Activated CD4-positive, alpha-beta T cell treated with anti-CD3 and anti-CD28 coated beads, Interleukin-2, amount 10 ng/mL, durations not matched to agents 24 days and 14 days (primary cell): ENCODE measurements at regions not wholly inside any gene's neighbourhood (a gene's known extent, or its start where the extent isn't known, plus 50 kb on each side); places are given as distances from the start of the nearest gene placed in this dataset.

Experiments
- DNase-seq: peaks from one replicate; pipeline ENCODE4 v3.0.0; 2022
- H3K27ac Mint-ChIP-seq: one replicate; pipeline ENCODE4 v1.8.0; 2022; ENCODE audit warnings: mild to moderate bottlenecking, mixed read lengths
- H3K27me3 Mint-ChIP-seq: one replicate; pipeline ENCODE4 v1.8.0; 2022; ENCODE audit warnings: mixed read lengths
- H3K36me3 Mint-ChIP-seq: one replicate; pipeline ENCODE4 v1.8.0; 2022; ENCODE audit warnings: low read depth, mild to moderate bottlenecking, mixed read lengths
- H3K4me1 Mint-ChIP-seq: one replicate; pipeline ENCODE4 v1.8.0; 2021; ENCODE audit warnings: mixed read lengths
- H3K4me3 Mint-ChIP-seq: one replicate; pipeline ENCODE4 v1.8.0; 2022; ENCODE audit warnings: mild to moderate bottlenecking, moderate library complexity, mixed read lengths
- H3K9me3 Mint-ChIP-seq: one replicate; pipeline ENCODE4 v1.8.0; 2021; ENCODE audit warnings: mixed read lengths
- intact Hi-C: fragments of 100-400 bp; cut with micrococcal nuclease; formaldehyde crosslinking; loops from one replicate; pipeline ENCODE4 v1.15.1; 2023

DNA sequence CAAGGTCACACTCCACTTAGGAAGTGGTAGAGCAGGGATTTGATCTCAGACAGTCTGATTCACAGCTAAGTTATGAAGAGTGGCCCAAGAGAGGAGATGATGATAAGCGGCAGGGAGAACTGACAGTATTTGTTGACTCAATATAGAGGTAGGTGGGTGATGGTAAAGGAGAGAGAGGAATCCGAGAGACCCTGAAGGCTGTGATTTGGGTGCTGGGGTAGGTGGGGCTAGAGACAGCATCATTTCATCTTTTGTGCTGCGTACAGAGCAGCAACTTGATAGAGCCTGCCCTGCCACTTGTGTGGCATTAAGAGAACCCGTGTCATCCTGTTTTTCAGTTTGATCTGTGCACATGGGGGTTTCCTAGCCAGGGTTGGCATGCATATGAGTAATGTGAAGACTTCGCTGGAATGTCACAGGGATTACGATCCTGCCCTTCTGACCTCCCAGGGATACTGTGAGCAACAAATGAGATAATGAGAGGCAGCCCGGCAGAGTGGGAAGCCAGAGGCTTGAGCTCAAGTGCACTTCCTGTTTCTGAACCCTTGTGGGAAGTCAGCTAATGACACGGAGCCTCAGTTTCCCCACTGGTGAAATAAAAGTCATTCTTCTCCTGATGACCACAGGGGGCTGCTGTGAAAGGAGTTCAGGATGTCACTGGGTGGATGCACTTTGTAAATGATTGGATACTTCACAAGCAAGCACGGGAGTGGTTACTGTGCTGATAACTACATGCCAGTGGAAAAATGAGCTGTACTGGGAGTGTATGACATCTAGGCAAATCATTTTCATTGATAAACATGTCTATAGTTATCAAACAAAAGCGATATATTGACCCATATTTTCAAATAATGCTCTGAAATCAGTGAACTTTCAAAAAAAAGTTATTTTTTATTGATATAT is 59.5 kb upstream of the IGF1 start:
- no peaks in the 10 kb centered on the region for H3K36me3 Mint-ChIP-seq
- no peaks in the 10 kb centered on the region for H3K27me3 Mint-ChIP-seq
- intact Hi-C loops, result loop anchor here (10.0 kb wide), 1 partner anchor 445 kb away; no protein-coding TSS in a partner anchor
- DNase-seq, result no peak
- no peaks in the 10 kb centered on the region for H3K4me1 Mint-ChIP-seq
- no peaks in the 10 kb centered on the region for H3K9me3 Mint-ChIP-seq
- no peak overlapping the region for H3K4me3 Mint-ChIP-seq
- no peak overlapping the region for H3K27ac Mint-ChIP-seq

DNA sequence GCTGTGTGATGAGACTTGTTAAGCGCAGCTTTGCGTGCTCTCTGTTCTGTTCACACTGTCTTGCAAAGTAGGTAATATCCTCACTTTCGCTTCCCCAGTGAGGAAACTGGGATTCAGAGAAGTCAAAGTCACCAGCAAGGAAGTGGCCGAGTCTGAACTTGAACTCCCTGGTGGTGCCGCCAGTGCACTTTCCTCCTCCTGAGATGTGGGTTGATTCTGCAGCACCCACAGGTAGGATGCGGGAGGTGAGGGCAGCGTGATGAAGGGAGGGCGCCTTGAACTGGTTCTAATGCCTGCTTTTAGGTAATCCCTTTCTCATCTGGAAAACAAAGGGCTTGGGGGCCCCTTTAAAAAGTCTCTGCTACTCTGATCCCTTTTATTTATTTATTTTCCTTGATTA is 54.9 kb upstream of the IGF1 start:
- H3K4me1 Mint-ChIP-seq, result no peaks in the 10 kb centered on the region
- H3K9me3 Mint-ChIP-seq, result no peaks in the 10 kb centered on the region
- no peaks in the 10 kb centered on the region for H3K36me3 Mint-ChIP-seq
- H3K27ac Mint-ChIP-seq, result no peak overlapping the region
- H3K27me3 Mint-ChIP-seq, result peaks cover 3% of the 10 kb centered on the region
- DNase-seq, result no peak
- H3K4me3 Mint-ChIP-seq, result no peak overlapping the region
- intact Hi-C loops, result no loop called here

DNA sequence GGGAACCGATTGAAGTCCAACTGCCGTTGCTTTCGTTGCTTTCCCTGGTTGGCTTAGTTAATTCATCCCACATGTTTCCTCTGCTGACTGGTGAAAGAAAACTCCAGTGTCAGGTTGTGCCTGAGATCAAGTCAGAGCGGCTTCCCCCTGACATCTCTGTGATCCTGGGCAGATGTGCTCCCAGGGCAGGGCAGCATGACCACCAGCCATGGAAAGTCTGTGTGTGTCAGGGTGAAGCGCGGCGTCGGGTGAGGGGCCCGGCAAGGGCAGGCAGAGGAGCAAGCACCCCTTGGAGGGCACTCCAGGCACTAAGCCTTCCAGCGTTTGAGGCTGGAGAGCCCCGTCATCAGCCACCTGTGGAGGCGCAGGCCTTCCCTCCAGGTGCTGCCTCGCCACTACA is 54.5 kb upstream of the IGF1 start:
- Mint-ChIP-seq H3K4me3 (no peak overlapping the region), H3K9me3 (no peaks in the 10 kb centered on the region), H3K27me3 (peaks cover 3% of the 10 kb centered on the region), H3K27ac (no peak overlapping the region), H3K36me3 (no peaks in the 10 kb centered on the region), H3K4me1 (no peaks in the 10 kb centered on the region)
- DNase-seq, result no peak
- intact Hi-C loops, result no loop called here

DNA sequence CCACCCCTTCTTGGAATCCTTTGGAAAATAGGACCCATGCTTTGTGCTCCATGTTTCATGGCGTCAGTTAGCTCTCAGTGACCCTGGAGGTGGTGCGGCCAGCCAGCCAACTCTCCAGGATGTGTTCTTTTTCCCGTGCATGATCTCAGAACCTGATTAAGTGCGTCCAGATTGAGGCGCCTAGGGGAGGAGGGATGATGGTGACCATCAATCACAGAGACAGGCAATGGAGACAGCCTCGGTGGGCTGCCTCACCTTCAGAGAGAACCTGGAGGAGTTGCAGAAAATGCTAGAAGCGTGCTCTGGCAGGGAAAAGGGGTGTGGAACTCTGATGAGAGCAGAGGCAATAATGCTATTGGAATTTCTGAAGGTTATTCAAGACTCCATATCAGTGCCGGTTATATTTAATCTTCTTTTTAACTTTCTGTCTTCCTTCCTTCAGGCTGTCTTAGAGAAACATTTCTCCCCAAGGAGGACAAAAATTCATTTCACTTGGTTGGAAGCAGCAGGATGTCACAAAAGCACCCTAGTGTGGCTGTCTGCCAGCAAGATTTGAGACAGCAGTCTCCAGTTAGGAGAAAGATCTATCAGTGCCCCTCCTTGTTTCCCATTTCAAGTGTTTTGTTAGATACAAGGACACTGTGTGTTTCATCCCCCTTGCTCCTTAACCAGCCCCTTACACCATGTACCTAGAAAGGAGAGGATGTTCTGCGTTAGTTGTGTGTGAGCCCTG is 53.3 kb upstream of the IGF1 start:
- no peak for DNase-seq
- peaks cover 3% of the 10 kb centered on the region for H3K27me3 Mint-ChIP-seq
- H3K4me3 Mint-ChIP-seq, result no peak overlapping the region
- H3K36me3 Mint-ChIP-seq, result no peaks in the 10 kb centered on the region
- H3K27ac Mint-ChIP-seq, result no peak overlapping the region
- intact Hi-C loops, result no loop called here
- H3K4me1 Mint-ChIP-seq, result no peaks in the 10 kb centered on the region
- H3K9me3 Mint-ChIP-seq, result no peaks in the 10 kb centered on the region
